A673 (cell line): ENCODE measurements at regions not wholly inside any gene's neighbourhood (a gene's known extent, or its start where the extent isn't known, plus 50 kb on each side); places are given as distances from the start of the nearest gene placed in this dataset.

Source experiments
- BruUV-seq: library from RNA; stranded (reverse); fragments of 400-500 nt; replicated peaks from 2 replicates; lab custom pipeline; 2021; lab: Mats Ljungman, UMichigan
- CTCF ChIA-PET: fragments of 300-600 bp; sonication (Branson Sonifier 250); formaldehyde crosslinking; loops from one replicate; lab custom pipeline; 2022; ENCODE audit warnings: antibody characterized with exemption; lab: Charles Lee
- POLR2A ChIA-PET: fragments of 300-600 bp; sonication (Branson Sonifier 250); formaldehyde crosslinking; loops from one replicate; lab custom pipeline; 2022; ENCODE audit warnings: antibody characterized with exemption; ENCODE audit not compliant: low non-redundant PET; lab: Charles Lee
- DNase-seq: peaks from one replicate; pipeline ENCODE4 v3.0.0-alpha.2; 2015; ENCODE audit warnings: low spot score
- H3K27ac ChIP-seq: fragments of 200-600 bp; sonication (generic); 2 replicates; pipeline ENCODE4 v1.5.1; 2016; ENCODE audit warnings: mixed run types, low read depth, mild to moderate bottlenecking, mixed read lengths, antibody characterized with exemption, low read length; ENCODE audit not compliant: poor library complexity, severe bottlenecking
- H3K27me3 ChIP-seq: fragments of 200-600 bp; sonication (generic); replicated peaks from 2 replicates; pipeline ENCODE4 v1.6.1; 2017; ENCODE audit warnings: mixed run types, low read depth, mild to moderate bottlenecking, mixed read lengths, antibody characterized with exemption, low read length; ENCODE audit not compliant: insufficient read depth, poor library complexity
- H3K36me3 ChIP-seq: fragments of 200-600 bp; sonication (generic); 2 replicates; pipeline ENCODE4 v1.6.1; 2016; ENCODE audit warnings: mixed run types, mild to moderate bottlenecking, mixed read lengths, antibody characterized with exemption, low read length; ENCODE audit not compliant: insufficient read depth, poor library complexity, severe bottlenecking
- H3K4me1 ChIP-seq: fragments of 200-600 bp; sonication (generic); 2 replicates; pipeline ENCODE4 v1.6.1; 2017; ENCODE audit warnings: mixed run types, mild to moderate bottlenecking, mixed read lengths, antibody characterized with exemption, low read length; ENCODE audit not compliant: insufficient read depth, poor library complexity, severe bottlenecking
- H3K4me3 ChIP-seq: fragments of 200-600 bp; sonication (generic); 2 replicates; pipeline ENCODE4 v1.5.1; 2016; ENCODE audit warnings: low read depth, mixed run types, mild to moderate bottlenecking, mixed read lengths, low read length; ENCODE audit not compliant: poor library complexity, severe bottlenecking
- H3K9me3 ChIP-seq: fragments of 200-600 bp; sonication (generic); 2 replicates; pipeline ENCODE4 v1.6.1; 2016; ENCODE audit warnings: mixed run types, low read depth, mild to moderate bottlenecking, mixed read lengths, antibody characterized with exemption, low read length; ENCODE audit not compliant: poor library complexity, severe bottlenecking
- CTCF ChIP-seq: fragments of 300-800, 200-600 bp; sonication (generic); conservative IDR thresholded peaks from 2 replicates; pipeline ENCODE4 v1.5.1; 2017; ENCODE audit warnings: low read depth, mild to moderate bottlenecking, antibody characterized with exemption, low read length, moderate library complexity, mixed read lengths
- EZH2 ChIP-seq: fragments of 200-600 bp; sonication (generic); IDR thresholded peaks from 2 replicates; pipeline ENCODE4 v1.6.1; 2017; ENCODE audit warnings: borderline replicate concordance, low read depth, mild to moderate bottlenecking, mixed read lengths, antibody characterized with exemption, low read length; ENCODE audit not compliant: poor library complexity, severe bottlenecking
- intact Hi-C: fragments of 100-400 bp; cut with micrococcal nuclease; formaldehyde crosslinking; loops from one replicate; pipeline ENCODE4 v1.10.0; 2022; ENCODE audit not compliant: unreplicated experiment

GRCh38 chr5:91703128-91703527, 320.0 kb upstream of the ARRDC3 start:
- TF ChIP-seq CTCF (no peak), EZH2 (no peak)
- Histone ChIP-seq H3K36me3 (no peaks in the 10 kb centered on the region), H3K9me3 (no peaks in the 10 kb centered on the region), H3K27ac (peak overlapping the region; percentile 22), H3K27me3 (no peaks in the 10 kb centered on the region), H3K4me3 (no peak overlapping the region), H3K4me1 (peaks cover 2% of the 10 kb centered on the region)
- POLR2A ChIA-PET, result no interaction called here
- peak; percentile 56 for DNase-seq
- intact Hi-C loops, result loop anchor here (2.0 kb wide), 1 partner anchor 562 kb away; no protein-coding TSS in a partner anchor
- BruUV-seq, result no TSS peak
- CTCF ChIA-PET, result no interaction called here

GRCh38 chr5:91699429-91699828, 316.3 kb upstream of the ARRDC3 start:
- Histone ChIP-seq H3K9me3 (no peaks in the 10 kb centered on the region), H3K36me3 (no peaks in the 10 kb centered on the region), H3K4me1 (no peaks in the 10 kb centered on the region), H3K27me3 (no peaks in the 10 kb centered on the region), H3K4me3 (no peak overlapping the region), H3K27ac (no peak overlapping the region)
- intact Hi-C loops, result no loop called here
- CTCF ChIA-PET, result no interaction called here
- no TSS peak for BruUV-seq
- no peak for TF ChIP-seq CTCF
- no peak for TF ChIP-seq EZH2
- no peak for DNase-seq
- POLR2A ChIA-PET, result no interaction called here

- BruUV-seq, result no TSS peak
- no peak for DNase-seq
- H3K9me3 ChIP-seq, result no peaks in the 10 kb centered on the region
- no peak overlapping the region for H3K4me3 ChIP-seq
- no peaks in the 10 kb centered on the region for H3K27me3 ChIP-seq
- TF ChIP-seq CTCF, result no peak
- TF ChIP-seq EZH2, result no peak
- ChIA-PET CTCF (no interaction called here), POLR2A (no interaction called here)
- intact Hi-C loops, result no loop called here
- H3K4me1 ChIP-seq, result no peaks in the 10 kb centered on the region
- H3K27ac ChIP-seq, result no peak overlapping the region
- H3K36me3 ChIP-seq, result no peaks in the 10 kb centered on the region
These were observed 308.5 kb upstream of the ARRDC3 start for GRCh38 chr5:91691592-91691991.
